ENCODE measurements at regions not wholly inside any gene's neighbourhood (a gene's known extent, or its start where the extent isn't known, plus 50 kb on each side); places are given as distances from the start of the nearest gene placed in this dataset.

GRCh38 chr10:89090756-89091445 lies 100.3 kb downstream of the FAS start:
- Mint-ChIP-seq H3K36me3 (ENCODE audit: low read depth) (no peaks in the 10 kb centered on the region), H3K4me3 (no peak overlapping the region), H3K27me3 (ENCODE audit: insufficient read depth) (no peaks in the 10 kb centered on the region), H3K9me3 (no peaks in the 10 kb centered on the region), H3K4me1 (ENCODE audit: low read depth) (peaks cover 52% of the 10 kb centered on the region), H3K27ac (peak overlapping the region; percentile 67)
- TF ChIP-seq CTCF (IDR thresholded peaks at IDR 0.05), result no peak
- DNase-seq, result peak; percentile 55

- Mint-ChIP-seq H3K4me1 (ENCODE audit: low read depth) (peaks cover 33% of the 10 kb centered on the region), H3K9me3 (no peaks in the 10 kb centered on the region), H3K36me3 (ENCODE audit: low read depth) (no peaks in the 10 kb centered on the region), H3K27ac (no peak overlapping the region), H3K4me3 (no peak overlapping the region), H3K27me3 (ENCODE audit: insufficient read depth) (no peaks in the 10 kb centered on the region)
- peak; percentile 82 for DNase-seq
- no peak for TF ChIP-seq CTCF (IDR thresholded peaks at IDR 0.05)
Measured at GRCh38 chr10:89086801-89087521, 96.4 kb downstream of the FAS start.

- Mint-ChIP-seq H3K36me3 (ENCODE audit: low read depth) (no peaks in the 10 kb centered on the region), H3K9me3 (no peaks in the 10 kb centered on the region), H3K27me3 (ENCODE audit: insufficient read depth) (no peaks in the 10 kb centered on the region), H3K4me3 (no peak overlapping the region), H3K27ac (no peak overlapping the region), H3K4me1 (ENCODE audit: low read depth) (peaks cover 27% of the 10 kb centered on the region)
- DNase-seq, result no peak
- TF ChIP-seq CTCF (IDR thresholded peaks at IDR 0.05), result no peak
Measured at GRCh38 chr10:89085153-89085552, 94.6 kb downstream of the FAS start.

- no peak overlapping the region for H3K4me3 Mint-ChIP-seq
- H3K9me3 Mint-ChIP-seq, result no peaks in the 10 kb centered on the region
- H3K27me3 Mint-ChIP-seq (ENCODE audit: insufficient read depth), result no peaks in the 10 kb centered on the region
- H3K27ac Mint-ChIP-seq, result no peak overlapping the region
- no peak for TF ChIP-seq CTCF (IDR thresholded peaks at IDR 0.05)
- DNase-seq, result no peak
- no peaks in the 10 kb centered on the region for H3K36me3 Mint-ChIP-seq (ENCODE audit: low read depth)
- peaks cover 41% of the 10 kb centered on the region for H3K4me1 Mint-ChIP-seq (ENCODE audit: low read depth)
Measured at GRCh38 chr10:89082086-89082485, 91.5 kb downstream of the FAS start.

GRCh38 chr10:89080660-89081059 lies 90.1 kb downstream of the FAS start:
- Mint-ChIP-seq H3K9me3 (no peaks in the 10 kb centered on the region), H3K4me3 (no peak overlapping the region), H3K27ac (no peak overlapping the region), H3K4me1 (ENCODE audit: low read depth) (peaks cover 47% of the 10 kb centered on the region), H3K36me3 (ENCODE audit: low read depth) (no peaks in the 10 kb centered on the region), H3K27me3 (ENCODE audit: insufficient read depth) (no peaks in the 10 kb centered on the region)
- DNase-seq, result no peak
- TF ChIP-seq CTCF (IDR thresholded peaks at IDR 0.05), result no peak

Measured in HFFc6 (cell line).